WTC11 (cell line): ENCODE measurements at regions not wholly inside any gene's neighbourhood (a gene's known extent, or its start where the extent isn't known, plus 50 kb on each side); places are given as distances from the start of the nearest gene placed in this dataset.

ENCODE experiments used
- FOXK1 ChIP-seq: sonication (generic); formaldehyde crosslinking; IDR thresholded peaks from 2 replicates; pipeline ENCODE4 v1.8.0; 2022; ENCODE audit warnings: mild to moderate bottlenecking, moderate library complexity, missing genetic modification reagents
- NFYB ChIP-seq: sonication (generic); formaldehyde crosslinking; conservative IDR thresholded peaks from 2 replicates; pipeline ENCODE4 v1.8.0; 2022; ENCODE audit warnings: low read depth, missing genetic modification reagents
- SMAD3 ChIP-seq: sonication (generic); formaldehyde crosslinking; IDR thresholded peaks from 2 replicates; pipeline ENCODE4 v1.8.0; 2022; ENCODE audit warnings: missing genetic modification reagents, mild to moderate bottlenecking, borderline replicate concordance
- TF ChIP-seq, protein P1 (sequence below): fragments of 200-600 bp; IDR thresholded peaks from 2 replicates; pipeline ENCODE4 v1.8.0; 2022; ENCODE audit warnings: antibody characterized with exemption
- TF ChIP-seq, protein P2 (sequence below): sonication (generic); formaldehyde crosslinking; IDR thresholded peaks from 2 replicates; pipeline ENCODE4 v1.8.0; 2022; ENCODE audit warnings: mild to moderate bottlenecking, missing genetic modification reagents
- TF ChIP-seq, protein P3 (sequence below): sonication (generic); formaldehyde crosslinking; IDR thresholded peaks from 2 replicates; pipeline ENCODE4 v1.8.0; 2022; ENCODE audit warnings: mild to moderate bottlenecking, missing genetic modification reagents

DNA sequence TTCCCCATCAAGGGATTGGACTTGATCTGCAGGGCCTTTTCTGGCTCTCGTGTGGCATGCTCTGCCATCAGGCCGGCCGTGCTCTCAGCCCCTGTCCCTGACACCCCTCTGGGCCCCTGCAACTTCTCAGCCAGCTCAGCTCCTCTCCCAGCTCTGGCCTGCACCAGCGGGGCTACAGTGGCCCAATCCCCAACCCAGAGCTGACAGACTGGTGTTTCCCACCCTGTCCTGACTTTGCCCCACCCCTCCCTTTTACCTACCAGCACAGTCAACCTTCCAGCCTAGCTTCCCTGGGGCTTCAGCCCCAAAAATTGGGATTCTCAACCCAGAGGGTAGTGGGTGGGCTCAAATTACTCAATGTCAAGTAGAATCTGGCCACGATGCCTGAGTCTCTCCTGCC is 149.3 kb downstream of the SYF2 start:
- TF ChIP-seq NFYB (CRISPR knock-in tag) (no peak), SMAD3 (CRISPR knock-in tag) (no peak), FOXK1 (CRISPR knock-in tag) (no peak)
- TF ChIP-seq, protein P1, sequence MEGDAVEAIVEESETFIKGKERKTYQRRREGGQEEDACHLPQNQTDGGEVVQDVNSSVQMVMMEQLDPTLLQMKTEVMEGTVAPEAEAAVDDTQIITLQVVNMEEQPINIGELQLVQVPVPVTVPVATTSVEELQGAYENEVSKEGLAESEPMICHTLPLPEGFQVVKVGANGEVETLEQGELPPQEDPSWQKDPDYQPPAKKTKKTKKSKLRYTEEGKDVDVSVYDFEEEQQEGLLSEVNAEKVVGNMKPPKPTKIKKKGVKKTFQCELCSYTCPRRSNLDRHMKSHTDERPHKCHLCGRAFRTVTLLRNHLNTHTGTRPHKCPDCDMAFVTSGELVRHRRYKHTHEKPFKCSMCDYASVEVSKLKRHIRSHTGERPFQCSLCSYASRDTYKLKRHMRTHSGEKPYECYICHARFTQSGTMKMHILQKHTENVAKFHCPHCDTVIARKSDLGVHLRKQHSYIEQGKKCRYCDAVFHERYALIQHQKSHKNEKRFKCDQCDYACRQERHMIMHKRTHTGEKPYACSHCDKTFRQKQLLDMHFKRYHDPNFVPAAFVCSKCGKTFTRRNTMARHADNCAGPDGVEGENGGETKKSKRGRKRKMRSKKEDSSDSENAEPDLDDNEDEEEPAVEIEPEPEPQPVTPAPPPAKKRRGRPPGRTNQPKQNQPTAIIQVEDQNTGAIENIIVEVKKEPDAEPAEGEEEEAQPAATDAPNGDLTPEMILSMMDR: no peak
- TF ChIP-seq, protein P2, sequence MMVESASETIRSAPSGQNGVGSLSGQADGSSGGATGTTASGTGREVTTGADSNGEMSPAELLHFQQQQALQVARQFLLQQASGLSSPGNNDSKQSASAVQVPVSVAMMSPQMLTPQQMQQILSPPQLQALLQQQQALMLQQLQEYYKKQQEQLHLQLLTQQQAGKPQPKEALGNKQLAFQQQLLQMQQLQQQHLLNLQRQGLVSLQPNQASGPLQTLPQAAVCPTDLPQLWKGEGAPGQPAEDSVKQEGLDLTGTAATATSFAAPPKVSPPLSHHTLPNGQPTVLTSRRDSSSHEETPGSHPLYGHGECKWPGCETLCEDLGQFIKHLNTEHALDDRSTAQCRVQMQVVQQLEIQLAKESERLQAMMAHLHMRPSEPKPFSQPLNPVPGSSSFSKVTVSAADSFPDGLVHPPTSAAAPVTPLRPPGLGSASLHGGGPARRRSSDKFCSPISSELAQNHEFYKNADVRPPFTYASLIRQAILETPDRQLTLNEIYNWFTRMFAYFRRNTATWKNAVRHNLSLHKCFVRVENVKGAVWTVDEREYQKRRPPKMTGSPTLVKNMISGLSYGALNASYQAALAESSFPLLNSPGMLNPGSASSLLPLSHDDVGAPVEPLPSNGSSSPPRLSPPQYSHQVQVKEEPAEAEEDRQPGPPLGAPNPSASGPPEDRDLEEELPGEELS (CRISPR knock-in tag): no peak
- TF ChIP-seq, protein P3, sequence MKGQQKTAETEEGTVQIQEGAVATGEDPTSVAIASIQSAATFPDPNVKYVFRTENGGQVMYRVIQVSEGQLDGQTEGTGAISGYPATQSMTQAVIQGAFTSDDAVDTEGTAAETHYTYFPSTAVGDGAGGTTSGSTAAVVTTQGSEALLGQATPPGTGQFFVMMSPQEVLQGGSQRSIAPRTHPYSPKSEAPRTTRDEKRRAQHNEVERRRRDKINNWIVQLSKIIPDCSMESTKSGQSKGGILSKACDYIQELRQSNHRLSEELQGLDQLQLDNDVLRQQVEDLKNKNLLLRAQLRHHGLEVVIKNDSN (CRISPR knock-in tag): no peak
